ENCODE measurements at regions not wholly inside any gene's neighbourhood (a gene's known extent, or its start where the extent isn't known, plus 50 kb on each side); places are given as distances from the start of the nearest gene placed in this dataset.

DNA sequence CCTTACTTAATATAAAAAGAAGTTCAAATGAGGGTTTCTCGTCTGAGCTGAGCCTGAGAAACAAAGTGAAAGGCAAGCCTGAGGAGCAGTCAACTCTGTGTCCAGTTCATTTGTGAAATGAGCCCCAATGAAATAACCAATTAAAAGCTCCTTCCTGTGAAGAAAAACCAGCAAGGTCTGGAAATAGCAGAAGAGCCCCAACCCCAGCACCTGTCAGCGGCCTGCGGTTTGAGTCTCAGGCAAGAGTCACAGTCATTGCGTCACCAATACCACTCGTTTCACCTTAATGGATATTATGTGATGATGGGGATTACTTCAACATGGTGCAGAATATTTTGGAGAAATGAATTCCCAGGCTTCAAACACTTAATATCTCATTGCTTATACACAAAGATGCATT lies 211.3 kb upstream of the DPP6 start:
- TF ChIP-seq, protein P1, sequence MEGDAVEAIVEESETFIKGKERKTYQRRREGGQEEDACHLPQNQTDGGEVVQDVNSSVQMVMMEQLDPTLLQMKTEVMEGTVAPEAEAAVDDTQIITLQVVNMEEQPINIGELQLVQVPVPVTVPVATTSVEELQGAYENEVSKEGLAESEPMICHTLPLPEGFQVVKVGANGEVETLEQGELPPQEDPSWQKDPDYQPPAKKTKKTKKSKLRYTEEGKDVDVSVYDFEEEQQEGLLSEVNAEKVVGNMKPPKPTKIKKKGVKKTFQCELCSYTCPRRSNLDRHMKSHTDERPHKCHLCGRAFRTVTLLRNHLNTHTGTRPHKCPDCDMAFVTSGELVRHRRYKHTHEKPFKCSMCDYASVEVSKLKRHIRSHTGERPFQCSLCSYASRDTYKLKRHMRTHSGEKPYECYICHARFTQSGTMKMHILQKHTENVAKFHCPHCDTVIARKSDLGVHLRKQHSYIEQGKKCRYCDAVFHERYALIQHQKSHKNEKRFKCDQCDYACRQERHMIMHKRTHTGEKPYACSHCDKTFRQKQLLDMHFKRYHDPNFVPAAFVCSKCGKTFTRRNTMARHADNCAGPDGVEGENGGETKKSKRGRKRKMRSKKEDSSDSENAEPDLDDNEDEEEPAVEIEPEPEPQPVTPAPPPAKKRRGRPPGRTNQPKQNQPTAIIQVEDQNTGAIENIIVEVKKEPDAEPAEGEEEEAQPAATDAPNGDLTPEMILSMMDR (IDR thresholded peaks at IDR 0.05), result no peak
- no peak for TF ChIP-seq POLR2A (IDR thresholded peaks at IDR 0.05)
